Brain microvascular endothelial cell (primary cell): ENCODE measurements at regions not wholly inside any gene's neighbourhood (a gene's known extent, or its start where the extent isn't known, plus 50 kb on each side); places are given as distances from the start of the nearest gene placed in this dataset.

Experiments used
- DNase-seq: peaks from one replicate; pipeline ENCODE4 v3.0.0-alpha.2; 2020
- H3K27ac ChIP-seq: fragments of 250-450 bp; sonication (Bioruptor Pico); 2 replicates; pipeline ENCODE4 v1.5.1; 2020; ENCODE audit warnings: mild to moderate bottlenecking, moderate library complexity
- H3K27me3 ChIP-seq: fragments of 250-450 bp; sonication (Bioruptor Pico); replicated peaks from 2 replicates; pipeline ENCODE4 v1.5.1; 2020; ENCODE audit warnings: mild to moderate bottlenecking
- H3K36me3 ChIP-seq: fragments of 250-450 bp; sonication (Bioruptor Pico); replicated peaks from 2 replicates; pipeline ENCODE4 v1.5.1; 2020; ENCODE audit warnings: mild to moderate bottlenecking
- H3K4me3 ChIP-seq: 2 replicates; pipeline ENCODE4 v1.5.1; 2011; ENCODE audit warnings: low read depth, mild to moderate bottlenecking, control low read depth, low read length, moderate library complexity
- CTCF ChIP-seq: IDR thresholded peaks from 2 replicates; pipeline ENCODE4 v1.5.1; 2011; ENCODE audit warnings: low read depth, mild to moderate bottlenecking, moderate library complexity, low read length, control low read depth, inconsistent platforms; ENCODE audit errors: missing control alignments
- in situ Hi-C: cut with HindIII; loops from 2 replicates; pipeline ENCODE4 v1.10.0; 2017; ENCODE audit warnings: low sequenced_read_pairs, low pct_ligation_motif_present

GRCh38 chr12:71071536-71072097 is 86.2 kb downstream of the TSPAN8 start:
- no peaks in the 10 kb centered on the region for H3K27me3 ChIP-seq
- no peaks in the 10 kb centered on the region for H3K36me3 ChIP-seq
- DNase-seq = no peak
- no peak for TF ChIP-seq CTCF
- H3K27ac ChIP-seq = no peak overlapping the region
- in situ Hi-C loops = no loop called here
- H3K4me3 ChIP-seq = no peak overlapping the region

- DNase-seq = no peak
- Histone ChIP-seq H3K36me3 (no peaks in the 10 kb centered on the region), H3K4me3 (no peak overlapping the region), H3K27ac (no peak overlapping the region), H3K27me3 (no peaks in the 10 kb centered on the region)
- in situ Hi-C loops = no loop called here
- TF ChIP-seq CTCF = no peak
Observed at GRCh38 chr12:71070416-71071128, 87.2 kb downstream of the TSPAN8 start.

GRCh38 chr12:71069311-71069710 is 88.5 kb downstream of the TSPAN8 start:
- in situ Hi-C loops = no loop called here

GRCh38 chr12:71063087-71063486 is 94.7 kb downstream of the TSPAN8 start:
- no peak for DNase-seq
- no peak for TF ChIP-seq CTCF
- in situ Hi-C loops = no loop called here
- Histone ChIP-seq H3K27ac (no peak overlapping the region), H3K27me3 (no peaks in the 10 kb centered on the region), H3K4me3 (no peak overlapping the region), H3K36me3 (no peaks in the 10 kb centered on the region)

More at GRCh38 chr12:71069311-71069710, 88.5 kb downstream of the TSPAN8 start:
- H3K27me3 ChIP-seq = no peaks in the 10 kb centered on the region
- H3K27ac ChIP-seq = no peak overlapping the region
- DNase-seq = no peak
- no peaks in the 10 kb centered on the region for H3K36me3 ChIP-seq
- H3K4me3 ChIP-seq = no peak overlapping the region
- no peak for TF ChIP-seq CTCF

- no peak overlapping the region for H3K27ac ChIP-seq
- H3K27me3 ChIP-seq = no peaks in the 10 kb centered on the region
- H3K36me3 ChIP-seq = no peaks in the 10 kb centered on the region
- TF ChIP-seq CTCF = no peak
- no peak for DNase-seq
- in situ Hi-C loops = no loop called here
- no peak overlapping the region for H3K4me3 ChIP-seq
Observed at GRCh38 chr12:71061451-71061850, 96.3 kb downstream of the TSPAN8 start.
